H1 (cell line): ENCODE measurements at regions not wholly inside any gene's neighbourhood (a gene's known extent, or its start where the extent isn't known, plus 50 kb on each side); places are given as distances from the start of the nearest gene placed in this dataset.

Experiments used
- SRF ChIP-seq: IDR thresholded peaks from 2 replicates; pipeline ENCODE4 v1.6.1; 2011; ENCODE audit warnings: mild to moderate bottlenecking, low read depth, low read length, moderate library complexity
- USF2 ChIP-seq: IDR thresholded peaks from 2 replicates; pipeline ENCODE4 v1.6.1; 2011; ENCODE audit warnings: low read length, improper control_type of control experiment
- ZNF274 ChIP-seq: IDR thresholded peaks from 2 replicates; pipeline ENCODE4 v1.7.0; 2012; ENCODE audit warnings: low read length, borderline replicate concordance; ENCODE audit errors: extremely low read depth

DNA sequence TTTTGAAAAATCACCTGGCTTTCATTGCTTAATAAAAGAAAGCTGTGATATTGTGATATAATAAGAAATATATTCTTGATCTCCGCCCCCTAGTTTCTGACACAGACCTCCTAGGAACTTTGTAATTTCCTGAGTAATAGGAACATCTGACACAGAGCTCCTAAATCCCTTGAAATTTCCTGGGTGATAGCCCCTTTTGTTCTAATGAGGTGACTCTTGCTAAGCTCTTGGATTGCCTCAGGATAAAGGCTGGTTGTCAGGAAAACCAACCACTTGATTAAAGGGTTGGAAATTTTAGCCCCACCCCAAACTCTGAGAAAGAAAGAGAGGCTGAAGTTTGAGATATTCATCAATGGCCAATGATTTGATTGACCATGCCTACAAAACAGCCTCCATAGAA lies 326.4 kb upstream of the KIF2B start (continued):
- TF ChIP-seq USF2 (no peak), SRF (no peak), ZNF274 (no peak)
- TF ChIP-seq, all 59 proteins: peak for 0
